OCI-LY7 (cell line): ENCODE measurements at regions not wholly inside any gene's neighbourhood (a gene's known extent, or its start where the extent isn't known, plus 50 kb on each side); places are given as distances from the start of the nearest gene placed in this dataset.

Source experiments
- BruUV-seq: library from RNA; stranded (reverse); fragments of 400-500 nt; replicated peaks from 2 replicates; lab custom pipeline; 2021; lab: Mats Ljungman, UMichigan
- CTCF ChIA-PET: fragments of 300-600 bp; sonication (Branson Sonifier 250); formaldehyde crosslinking; loops from one replicate; lab custom pipeline; 2022; ENCODE audit warnings: antibody characterized with exemption; ENCODE audit not compliant: unreplicated experiment; lab: Charles Lee
- POLR2A ChIA-PET: fragments of 300-600 bp; sonication (Branson Sonifier 250); formaldehyde crosslinking; loops from one replicate; lab custom pipeline; 2022; ENCODE audit warnings: antibody characterized with exemption; lab: Charles Lee
- DNase-seq: peaks from one replicate; pipeline ENCODE4 v3.0.0-alpha.2; 2015; ENCODE audit warnings: low spot score
- H2AFZ ChIP-seq: fragments of 200-600 bp; sonication (generic), shearing (Covaris generic); 2 replicates; pipeline ENCODE4 v1.6.1; 2014; ENCODE audit warnings: mild to moderate bottlenecking, antibody characterized with exemption, low read length, moderate library complexity
- H3K27ac ChIP-seq: fragments of 200-600 bp; sonication (generic); 2 replicates; pipeline ENCODE4 v1.5.1; 2014; ENCODE audit warnings: mixed run types, low read depth, mild to moderate bottlenecking, moderate library complexity, low read length, inconsistent platforms; ENCODE audit not compliant: poor library complexity, severe bottlenecking
- H3K36me3 ChIP-seq: fragments of 200-600 bp; sonication (generic); 2 replicates; pipeline ENCODE4 v1.6.1; 2014; ENCODE audit warnings: mild to moderate bottlenecking, antibody characterized with exemption, low read length, moderate library complexity, mixed read lengths; ENCODE audit not compliant: insufficient read depth
- H3K4me1 ChIP-seq: fragments of 200-600 bp; sonication (generic); 2 replicates; pipeline ENCODE4 v1.5.1; 2014; ENCODE audit warnings: mild to moderate bottlenecking, low read length; ENCODE audit not compliant: insufficient read depth, poor library complexity, severe bottlenecking
- H3K4me2 ChIP-seq: fragments of 200-600 bp; sonication (generic); 2 replicates; pipeline ENCODE4 v1.6.1; 2014; ENCODE audit warnings: mild to moderate bottlenecking, low read length
- H3K4me3 ChIP-seq: fragments of 200-600 bp; sonication (generic); 2 replicates; pipeline ENCODE4 v1.5.1; 2014; ENCODE audit warnings: mild to moderate bottlenecking, low read depth, low read length; ENCODE audit not compliant: poor library complexity, severe bottlenecking
- H3K79me2 ChIP-seq: fragments of 200-600 bp; sonication (generic); 2 replicates; pipeline ENCODE4 v1.6.1; 2016; ENCODE audit warnings: low read depth, mild to moderate bottlenecking, low read length, moderate library complexity, mixed read lengths; ENCODE audit not compliant: insufficient read depth
- H3K9me2 ChIP-seq: fragments of 200-600 bp; sonication (generic); 2 replicates; pipeline ENCODE4 v1.6.1; 2016; ENCODE audit warnings: mild to moderate bottlenecking, low read length, mixed read lengths; ENCODE audit not compliant: insufficient read depth
- H3K9me3 ChIP-seq: fragments of 200-600 bp; sonication (generic); 2 replicates; pipeline ENCODE4 v1.6.1; 2014; ENCODE audit warnings: mild to moderate bottlenecking, mixed run types, low read length, mixed read lengths
- H4K20me1 ChIP-seq: fragments of 200-600 bp; sonication (generic); 2 replicates; pipeline ENCODE4 v1.6.1; 2014; ENCODE audit warnings: mild to moderate bottlenecking, antibody characterized with exemption, low read length, moderate library complexity, mixed read lengths; ENCODE audit not compliant: insufficient read depth
- EZH2phosphoT487 ChIP-seq: fragments of 200-600 bp; sonication (generic); IDR thresholded peaks from 2 replicates; pipeline ENCODE4 v1.6.1; 2018; ENCODE audit warnings: low read depth, borderline replicate concordance, mild to moderate bottlenecking, mixed run types, antibody characterized with exemption, low read length, moderate library complexity, mixed read lengths
- intact Hi-C: fragments of 100-400 bp; cut with micrococcal nuclease; formaldehyde crosslinking; loops from one replicate; pipeline ENCODE4 v1.10.0; 2022; ENCODE audit not compliant: unreplicated experiment
- TF ChIP-seq, protein P1 (sequence below): fragments of 200-600 bp; sonication (generic); conservative IDR thresholded peaks from 2 replicates; pipeline ENCODE4 v1.5.1; 2014; ENCODE audit warnings: mild to moderate bottlenecking, antibody characterized with exemption, low read length, moderate library complexity, mixed read lengths

DNA sequence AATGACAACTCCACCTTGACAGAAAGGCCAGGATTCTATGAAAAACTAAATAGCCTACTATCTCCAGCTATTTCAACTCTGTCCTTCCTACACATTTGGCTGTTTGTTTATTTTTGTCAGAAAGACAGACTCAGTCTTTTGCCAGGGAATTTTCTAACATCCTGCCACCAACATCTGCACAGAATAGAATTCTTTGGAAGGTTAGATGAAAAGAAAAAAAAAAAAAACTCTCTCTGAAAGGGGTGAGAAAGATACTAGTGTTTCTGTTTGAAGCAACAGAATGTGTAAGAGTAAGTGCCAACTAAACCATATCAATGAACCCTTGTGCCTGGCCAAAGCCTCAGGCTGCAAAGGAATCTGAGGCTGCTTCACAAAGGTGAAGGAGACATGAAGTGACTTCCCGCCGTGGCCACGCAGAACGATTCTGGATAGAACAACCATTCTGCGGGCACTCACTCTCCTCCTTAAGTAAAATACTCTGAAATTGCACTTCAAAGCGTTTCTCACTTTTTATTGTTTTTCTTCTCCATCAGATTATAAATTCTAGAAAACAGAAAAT, 498.2 kb downstream of the IRS2 start:
- ChIA-PET CTCF (no interaction called here), POLR2A (no interaction called here)
- H3K27ac ChIP-seq: no peak overlapping the region
- no peak for DNase-seq
- no peaks in the 10 kb centered on the region for H3K36me3 ChIP-seq
- H3K4me1 ChIP-seq: no peaks in the 10 kb centered on the region
- H3K4me2 ChIP-seq: no peak overlapping the region
- no peaks in the 10 kb centered on the region for H3K79me2 ChIP-seq
- intact Hi-C loops: no loop called here
- TF ChIP-seq, protein P1, sequence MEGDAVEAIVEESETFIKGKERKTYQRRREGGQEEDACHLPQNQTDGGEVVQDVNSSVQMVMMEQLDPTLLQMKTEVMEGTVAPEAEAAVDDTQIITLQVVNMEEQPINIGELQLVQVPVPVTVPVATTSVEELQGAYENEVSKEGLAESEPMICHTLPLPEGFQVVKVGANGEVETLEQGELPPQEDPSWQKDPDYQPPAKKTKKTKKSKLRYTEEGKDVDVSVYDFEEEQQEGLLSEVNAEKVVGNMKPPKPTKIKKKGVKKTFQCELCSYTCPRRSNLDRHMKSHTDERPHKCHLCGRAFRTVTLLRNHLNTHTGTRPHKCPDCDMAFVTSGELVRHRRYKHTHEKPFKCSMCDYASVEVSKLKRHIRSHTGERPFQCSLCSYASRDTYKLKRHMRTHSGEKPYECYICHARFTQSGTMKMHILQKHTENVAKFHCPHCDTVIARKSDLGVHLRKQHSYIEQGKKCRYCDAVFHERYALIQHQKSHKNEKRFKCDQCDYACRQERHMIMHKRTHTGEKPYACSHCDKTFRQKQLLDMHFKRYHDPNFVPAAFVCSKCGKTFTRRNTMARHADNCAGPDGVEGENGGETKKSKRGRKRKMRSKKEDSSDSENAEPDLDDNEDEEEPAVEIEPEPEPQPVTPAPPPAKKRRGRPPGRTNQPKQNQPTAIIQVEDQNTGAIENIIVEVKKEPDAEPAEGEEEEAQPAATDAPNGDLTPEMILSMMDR: no peak
- no peak for TF ChIP-seq EZH2phosphoT487
- H3K9me2 ChIP-seq: no peaks in the 10 kb centered on the region
- H3K4me3 ChIP-seq: no peak overlapping the region
- H3K9me3 ChIP-seq: no peaks in the 10 kb centered on the region
- BruUV-seq: no TSS peak
- no peaks in the 10 kb centered on the region for H4K20me1 ChIP-seq
- no peak overlapping the region for H2AFZ ChIP-seq

DNA sequence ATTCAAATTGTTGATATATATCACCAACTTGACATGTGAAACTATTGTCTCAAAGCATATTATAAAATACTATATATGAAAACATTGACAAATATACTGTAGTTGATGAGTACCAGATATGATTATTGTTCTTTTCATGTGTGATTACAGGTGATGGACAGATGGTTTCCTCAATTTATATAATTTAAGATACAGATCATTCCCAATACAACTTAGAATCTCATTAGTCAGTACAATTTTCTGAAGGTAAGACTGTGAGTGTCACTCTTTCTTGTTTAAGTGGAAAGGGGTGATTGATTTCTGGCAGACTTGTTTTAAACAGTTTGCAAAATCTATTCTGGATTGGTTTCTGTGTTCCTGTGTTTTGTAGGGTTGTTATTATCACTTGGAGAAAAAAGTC, 498.8 kb downstream of the IRS2 start:
- H3K27ac ChIP-seq: no peak overlapping the region
- no peak overlapping the region for H3K4me2 ChIP-seq
- no peak overlapping the region for H3K4me3 ChIP-seq
- CTCF ChIA-PET: no interaction called here
- H3K36me3 ChIP-seq: no peaks in the 10 kb centered on the region
- H4K20me1 ChIP-seq: no peaks in the 10 kb centered on the region
- DNase-seq: no peak
- no peaks in the 10 kb centered on the region for H3K9me3 ChIP-seq
- intact Hi-C loops: no loop called here
- TF ChIP-seq EZH2phosphoT487: no peak
- TF ChIP-seq, protein P1: no peak
- POLR2A ChIA-PET: no interaction called here
- no peaks in the 10 kb centered on the region for H3K9me2 ChIP-seq
- H2AFZ ChIP-seq: no peak overlapping the region
- no TSS peak for BruUV-seq
- no peaks in the 10 kb centered on the region for H3K79me2 ChIP-seq
- H3K4me1 ChIP-seq: no peaks in the 10 kb centered on the region

DNA sequence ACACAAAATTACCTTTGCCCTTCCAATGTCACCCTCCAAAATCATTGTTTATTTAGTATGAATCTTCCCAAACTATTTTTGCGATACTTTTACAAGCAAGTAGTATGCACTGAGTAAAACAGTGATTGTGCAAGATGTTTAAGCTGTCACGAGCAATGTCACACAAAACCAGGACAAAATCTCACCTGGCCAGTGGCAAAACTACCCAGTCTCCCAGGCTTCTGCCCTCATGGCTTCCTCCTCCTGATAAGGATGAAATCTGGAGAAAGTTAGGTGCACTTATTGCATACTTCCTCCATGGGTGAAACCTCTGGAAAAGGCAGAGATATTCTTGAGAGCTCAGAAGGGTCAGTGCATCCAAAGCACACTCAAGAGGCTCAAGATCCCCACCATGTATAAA, 500.8 kb downstream of the IRS2 start:
- intact Hi-C loops: no loop called here
- H3K4me1 ChIP-seq: no peaks in the 10 kb centered on the region
- H3K9me2 ChIP-seq: no peaks in the 10 kb centered on the region
- H3K4me3 ChIP-seq: no peak overlapping the region
- H3K4me2 ChIP-seq: no peak overlapping the region
- DNase-seq: no peak
- TF ChIP-seq, protein P1: no peak
- TF ChIP-seq EZH2phosphoT487: no peak
- H3K9me3 ChIP-seq: no peaks in the 10 kb centered on the region
- POLR2A ChIA-PET: no interaction called here
- H3K79me2 ChIP-seq: no peaks in the 10 kb centered on the region
- no peak overlapping the region for H2AFZ ChIP-seq
- CTCF ChIA-PET: no interaction called here
- no TSS peak for BruUV-seq
- H3K36me3 ChIP-seq: no peaks in the 10 kb centered on the region
- no peak overlapping the region for H3K27ac ChIP-seq
- no peaks in the 10 kb centered on the region for H4K20me1 ChIP-seq
